Fibroblast of the conjunctiva (primary cell): ENCODE measurements at regions not wholly inside any gene's neighbourhood (a gene's known extent, or its start where the extent isn't known, plus 50 kb on each side); places are given as distances from the start of the nearest gene placed in this dataset.
"Not testable (repeated sequence)": the region's sequence is repeated elsewhere in the genome, so short reads cannot be mapped to it uniquely, and the experiment has no call there.

Experiments used
- DNase-seq: peaks from one replicate; pipeline ENCODE4 v3.0.0-alpha.2; 2010; ENCODE audit warnings: low read depth

DNA sequence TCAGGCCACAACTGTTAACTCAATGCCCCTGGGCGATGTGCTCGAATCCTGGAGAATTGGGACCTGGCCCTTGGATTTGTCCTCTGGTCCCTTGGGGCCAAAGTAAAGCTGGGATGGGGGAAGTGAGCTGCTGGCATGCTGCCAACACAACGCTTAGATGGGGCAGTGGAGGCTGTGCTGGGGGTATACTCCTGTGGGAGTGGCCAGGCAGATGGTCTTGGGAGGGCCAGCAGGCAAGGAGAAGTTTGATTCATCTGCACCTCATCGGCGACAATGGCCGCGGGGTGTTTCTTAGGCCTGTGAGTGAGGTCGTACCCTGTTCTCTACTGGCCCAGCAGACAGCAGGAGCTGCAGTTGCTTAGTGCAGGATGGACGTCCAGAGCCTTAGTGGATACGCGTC is 139.0 kb upstream of the MTPN start:
- DNase-seq: no peak

DNA sequence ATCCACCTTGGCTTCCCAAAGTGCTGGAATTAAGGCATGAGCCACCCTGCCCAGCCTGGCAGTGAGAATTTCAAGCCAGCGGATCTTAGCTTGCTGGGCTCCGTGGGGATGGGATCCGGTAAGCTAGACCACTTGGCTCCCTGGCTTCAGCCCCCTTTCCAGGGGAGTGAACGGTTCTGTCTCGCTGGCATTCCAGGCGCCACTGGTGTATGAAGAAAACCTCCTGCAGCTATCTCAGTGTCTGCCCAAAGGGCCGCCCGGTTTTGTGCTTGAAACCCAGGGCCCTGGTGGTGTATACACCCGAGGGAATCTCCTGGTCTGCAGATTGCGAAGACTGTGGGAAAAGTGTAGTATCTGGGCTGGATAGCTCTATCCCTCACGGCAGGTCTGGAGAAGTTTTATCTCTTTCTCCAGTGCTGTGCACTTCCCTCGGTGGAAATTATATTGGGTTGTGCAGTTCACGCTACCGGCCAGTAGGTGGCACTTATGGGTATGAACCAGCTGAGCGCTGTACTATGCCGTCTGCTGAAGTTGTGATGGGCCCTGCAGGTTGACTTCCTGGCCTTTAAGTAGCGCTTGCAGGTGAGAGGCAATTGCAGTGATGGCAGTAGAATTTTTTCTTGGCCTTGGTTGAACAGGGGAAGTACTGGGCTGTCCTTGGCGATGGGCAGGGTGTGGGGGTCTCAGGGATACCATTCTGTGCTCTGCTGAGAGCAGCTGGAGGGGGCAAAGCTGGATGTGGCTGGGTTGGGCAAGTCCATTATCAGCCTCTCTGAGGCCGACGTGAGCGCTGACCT is 138.0 kb upstream of the MTPN start:
- peak; percentile 14 for DNase-seq

- DNase-seq: not testable (repeated sequence)
These were observed 137.3 kb upstream of the MTPN start for GRCh38 chr7:136114467-136114866.

GRCh38 chr7:136109037-136109436 is 131.9 kb upstream of the MTPN start:
- DNase-seq: not testable (repeated sequence)

DNA sequence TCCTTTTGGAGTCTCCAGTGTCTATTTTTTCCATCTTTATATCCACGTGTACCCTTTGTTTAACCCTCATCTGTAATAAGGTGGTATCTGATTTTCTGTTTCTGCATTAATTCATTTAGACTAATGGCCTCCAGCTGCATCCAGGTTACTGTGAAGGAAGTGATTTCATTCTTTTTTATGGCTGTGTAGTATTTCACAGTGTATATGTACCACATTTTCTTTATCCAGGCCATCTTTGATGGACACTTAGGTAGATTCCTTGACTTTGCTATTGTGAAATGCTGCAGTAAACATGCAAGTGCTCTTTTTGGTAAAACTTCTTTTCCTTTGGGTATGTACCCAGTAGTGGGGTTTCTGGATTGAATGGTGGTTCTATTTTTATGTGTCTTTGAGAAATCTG is 128.0 kb upstream of the MTPN start:
- DNase-seq: no peak

- no peak for DNase-seq
These were observed 127.1 kb upstream of the MTPN start for GRCh38 chr7:136104269-136104603.

DNA sequence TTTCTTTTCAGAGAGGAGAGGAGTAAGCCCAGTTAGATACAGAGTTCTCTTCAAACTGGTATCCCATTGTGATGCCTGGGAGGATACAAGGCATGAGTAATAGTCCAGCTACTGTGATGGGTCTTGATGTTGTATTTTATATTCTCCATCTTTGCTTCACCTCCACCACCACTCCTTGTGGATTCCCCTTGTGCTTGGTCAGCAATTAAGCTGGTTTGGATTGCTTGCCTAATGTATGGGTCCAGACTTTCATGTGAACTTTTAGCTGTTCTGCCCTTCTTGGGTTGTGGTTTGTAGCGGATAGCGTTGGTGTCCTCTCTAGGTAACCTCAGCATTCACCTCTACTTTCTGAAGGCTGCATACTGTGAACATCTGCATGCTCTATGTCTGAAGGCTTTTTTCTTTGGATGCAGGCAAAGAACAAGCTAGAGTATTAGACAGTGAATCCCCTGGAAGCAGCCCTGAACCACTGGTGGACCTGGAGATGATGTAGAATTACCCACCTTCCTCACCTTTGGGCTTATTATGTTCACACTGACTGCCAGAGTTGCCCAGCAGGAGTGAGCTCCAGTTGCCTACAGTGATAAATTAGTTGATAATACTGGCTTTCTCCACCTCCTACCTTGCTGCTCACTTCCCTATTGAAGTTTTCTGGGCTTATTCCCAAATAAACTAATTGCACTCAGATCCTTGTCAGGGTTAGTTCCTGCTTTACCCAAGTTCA is 126.5 kb upstream of the MTPN start:
- no peak for DNase-seq

- no peak for DNase-seq
These were observed 125.7 kb upstream of the MTPN start for GRCh38 chr7:136102881-136103280.

DNA sequence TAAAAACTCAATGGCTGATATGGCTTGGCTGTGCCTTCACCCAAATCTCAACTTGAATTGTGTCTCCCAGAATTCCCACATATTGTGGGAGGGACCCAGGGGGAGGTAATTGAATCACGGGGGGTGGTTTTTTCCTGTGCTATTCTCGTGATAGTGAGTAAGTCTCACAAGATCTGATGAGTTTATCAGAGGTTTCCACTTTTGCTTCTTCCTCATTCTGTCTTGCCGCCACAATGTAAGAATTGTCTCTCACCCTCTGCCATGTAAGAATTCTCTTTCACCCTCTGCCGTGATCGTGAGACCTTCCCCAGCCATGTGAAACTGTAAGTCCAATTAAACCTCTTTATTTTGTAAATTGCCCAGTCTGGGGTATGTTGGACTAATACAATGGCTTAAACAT is 115.6 kb upstream of the MTPN start:
- not testable (repeated sequence) for DNase-seq

DNA sequence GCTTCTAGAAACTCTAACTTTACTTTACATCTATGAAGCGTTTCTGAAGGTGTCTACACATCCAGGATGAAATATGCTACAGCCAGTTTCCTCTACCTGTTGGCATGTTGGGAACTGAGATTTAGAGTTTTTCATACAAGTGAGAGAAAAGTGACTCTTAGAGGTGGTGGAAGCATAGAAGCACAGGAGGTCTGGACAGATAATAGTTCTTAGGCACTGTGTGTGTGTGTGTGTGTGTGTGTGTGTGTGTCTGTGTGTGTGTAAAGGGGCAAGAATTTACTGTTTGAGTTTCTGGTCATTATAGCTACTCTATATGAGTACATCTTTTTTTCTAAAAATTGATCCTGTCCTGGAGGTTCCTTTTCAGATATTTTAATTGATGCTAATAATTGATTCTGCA is 110.7 kb upstream of the MTPN start:
- DNase-seq: no peak

- DNase-seq: peak; percentile 37
These were observed 109.6 kb upstream of the MTPN start for GRCh38 chr7:136086712-136087111.

DNA sequence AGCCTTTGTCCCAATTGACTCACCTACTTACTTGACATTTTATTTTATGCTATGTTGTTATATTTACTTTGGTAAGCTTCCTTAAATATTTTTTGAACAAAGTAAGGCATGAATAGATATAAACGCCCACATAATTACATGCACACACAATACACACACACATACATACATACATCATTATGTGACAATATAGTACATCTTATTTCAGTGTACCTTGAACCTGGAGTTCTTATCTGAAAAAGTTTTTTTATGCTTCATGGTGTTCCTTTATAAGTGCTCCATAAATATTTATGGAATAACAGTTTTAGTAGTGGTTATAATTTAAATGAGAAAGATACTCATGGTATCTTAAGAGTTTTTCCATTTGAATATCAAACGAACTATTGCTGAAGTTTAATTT is 102.8 kb upstream of the MTPN start:
- DNase-seq: no peak

GRCh38 chr7:136079478-136079892 is 102.3 kb upstream of the MTPN start:
- no peak for DNase-seq

DNA sequence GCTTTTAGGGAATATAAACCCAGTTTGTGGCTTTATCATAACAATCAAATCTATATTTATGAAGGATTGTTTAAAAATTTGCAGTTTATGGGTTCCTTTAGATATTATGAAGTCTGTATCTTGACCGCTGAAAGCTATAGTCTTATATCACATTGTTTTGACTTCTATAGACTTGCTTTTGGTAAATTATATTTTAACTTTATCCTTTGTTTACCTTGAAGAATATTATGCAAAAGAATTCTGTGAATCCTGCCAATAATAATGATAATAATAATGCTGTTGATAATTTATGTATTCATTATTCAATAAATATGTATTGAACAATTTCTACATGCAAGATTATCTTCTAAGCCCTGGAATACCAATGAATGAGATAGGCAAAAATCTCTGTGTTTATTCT is 101.9 kb upstream of the MTPN start:
- no peak for DNase-seq

GRCh38 chr7:136078630-136079029 is 101.5 kb upstream of the MTPN start:
- DNase-seq: no peak

DNA sequence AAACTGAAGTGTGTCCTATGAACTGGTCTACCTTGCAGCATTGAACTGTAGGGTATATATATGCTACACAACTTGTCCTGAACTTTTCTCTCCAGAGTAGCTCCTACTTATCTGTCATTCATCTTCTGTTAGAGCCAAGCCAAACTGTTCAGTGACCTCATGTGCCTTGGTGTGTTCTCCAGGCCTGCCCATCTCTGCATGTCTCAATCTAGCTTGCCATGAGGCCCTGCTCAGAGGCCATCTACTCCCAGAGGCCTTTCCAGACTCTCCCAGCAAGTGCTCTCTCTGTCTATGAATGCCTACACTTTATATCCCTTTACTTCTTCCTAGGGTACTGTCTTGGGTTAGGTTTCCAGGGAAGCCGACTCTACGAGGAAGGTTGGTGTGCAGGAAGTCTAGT is 99.8 kb upstream of the MTPN start:
- no peak for DNase-seq

DNA sequence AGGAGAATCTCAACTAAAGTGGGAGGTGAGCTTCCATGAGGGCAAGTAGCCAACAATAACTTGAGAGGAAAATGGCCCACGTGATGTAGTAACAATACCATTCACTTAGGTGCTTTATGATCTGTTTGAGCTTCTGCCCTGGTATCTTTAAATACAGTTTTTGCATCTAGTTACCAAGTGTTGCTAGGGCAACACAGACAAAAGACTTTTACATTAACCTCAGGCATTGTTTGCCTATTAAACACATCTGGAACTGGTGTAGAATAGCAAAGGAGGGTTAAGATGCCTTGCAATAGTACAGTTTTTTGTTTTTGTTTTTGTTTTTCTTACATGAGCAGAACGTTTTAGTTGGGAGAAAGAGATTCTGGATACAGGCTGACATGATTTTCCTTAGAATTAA is 97.7 kb upstream of the MTPN start:
- no peak for DNase-seq

GRCh38 chr7:136072447-136072846 is 95.3 kb upstream of the MTPN start:
- DNase-seq: no peak

GRCh38 chr7:136070736-136071505 is 93.8 kb upstream of the MTPN start:
- no peak for DNase-seq

GRCh38 chr7:136069840-136070529 is 92.8 kb upstream of the MTPN start:
- DNase-seq: no peak

DNA sequence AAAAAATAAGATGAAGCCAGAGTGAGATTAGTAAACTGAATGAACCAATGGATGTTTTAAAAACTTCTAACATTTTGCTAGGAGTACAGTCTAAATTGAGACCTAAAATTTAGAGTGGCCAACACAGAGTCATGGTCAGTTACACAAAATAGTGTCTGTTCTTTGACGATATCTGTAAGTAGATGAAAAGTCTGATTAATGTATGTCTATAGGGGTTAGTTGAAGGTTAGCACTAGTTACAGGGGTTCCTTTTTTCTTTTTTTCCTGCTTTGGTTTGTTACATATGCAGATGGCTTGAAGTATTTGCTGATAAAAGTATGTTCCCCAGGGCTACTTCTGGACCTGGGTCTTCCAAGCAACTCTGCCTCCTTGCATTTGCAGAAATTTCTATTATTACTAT is 90.1 kb upstream of the MTPN start:
- DNase-seq: no peak
